Adrenal gland (tissue), 9 donors: ENCODE measurements at regions not wholly inside any gene's neighbourhood (a gene's known extent, or its start where the extent isn't known, plus 50 kb on each side); places are given as distances from the start of the nearest gene placed in this dataset.

Experiments
- DNase-seq, 7 donors: peaks; one replicate each; pipeline ENCODE4 v3.0.0-alpha.2; 2019 to 2020
- H3K27ac ChIP-seq, 5 donors: fragments of 200-600 bp; sonication (generic) in 4 of 5; 1 replicate in 3 of 5; 2 replicates in 2 of 5; pipeline versions ENCODE4 v1.5.1 to v1.8.0; 2016 to 2020; ENCODE audit warnings: mild to moderate bottlenecking in 1 of 5
- H3K27me3 ChIP-seq: fragments of 200-600 bp; 2 replicates; pipeline ENCODE4 v1.8.0; 2021
- H3K36me3 ChIP-seq, 2 donors: fragments of 200-600 bp; replicated peaks in 1 of 2; 1 replicate in 1 of 2; 2 replicates in 1 of 2; pipeline versions ENCODE4 v1.5.1 to v1.8.0; 2018 to 2022
- H3K4me1 ChIP-seq, 2 donors: fragments of 200-600 bp; replicated peaks in 1 of 2; 1 replicate in 1 of 2; 2 replicates in 1 of 2; pipeline versions ENCODE4 v1.5.1 to v1.8.0; 2018 to 2021
- H3K4me3 ChIP-seq, 4 donors: fragments of 200-600 bp; sonication (generic) in 3 of 4; one replicate each; pipeline ENCODE4 v1.5.1; 2016 to 2018
- H3K9me3 ChIP-seq, 3 donors: fragments of 200-600 bp; sonication (generic) in 1 of 3; replicated peaks in 1 of 3; 1 replicate in 2 of 3; 2 replicates in 1 of 3; pipeline versions ENCODE4 v1.5.1 to v1.8.0; 2016 to 2021
- CTCF ChIP-seq, 6 experiments: fragments of 450-650 bp in 4 of 6; fragments of 200-600 bp in 2 of 6; sonication (generic) in 1 of 6; IDR thresholded peaks; 1 replicate in 5 of 6; 2 replicates in 1 of 6; pipeline versions ENCODE4 v1.5.1 to v1.8.0; 2016 to 2021; ENCODE audit warnings: antibody characterized with exemption in 6 of 6, mild to moderate bottlenecking in 2 of 6, moderate library complexity in 1 of 6
- POLR2A ChIP-seq, 2 donors: fragments of 450-650 bp; IDR thresholded peaks; one replicate each; pipeline ENCODE4 v1.6.1; 2017; ENCODE audit warnings: antibody characterized with exemption in 2 of 2, mild to moderate bottlenecking in 2 of 2, moderate library complexity in 1 of 2
- WGBS, 4 donors: extraction: QIAGEN DNeasy Blood & Tissue Kit in 2 of 4; methylation state at CpG; one replicate each; pipeline versions ENCODE4 v1.1.5 to v1.1.7; 2013 to 2017; 5-methylcytosine and 5-hydroxymethylcytosine counted together
- intact Hi-C, 2 donors: fragments of 100-400 bp; cut with DNase I; formaldehyde crosslinking; loops; one replicate each; pipeline versions ENCODE4 v1.14.1 to v1.15.0; 2022 to 2023
- donor health status: healthy with polysubstance abuse.
- donor health status: Bipolar disorder and iron deficiency.
- donor health status: DM: yes; HTN: yes; CAD: no.
- donor health status: DM: no; HTN: no; CAD: no.
- donor health status: DM: no; HTN: no; CAD: no.

GRCh38 chr10:1896153-1896552 lies 158.8 kb upstream of the ADARB2 start:
- no peak overlapping the region for H3K27ac ChIP-seq
- H3K9me3 ChIP-seq: no peaks in the 10 kb centered on the region
- intact Hi-C loops: no loop called here
- no peaks in the 10 kb centered on the region for H3K36me3 ChIP-seq
- 55 to 67% (median 61%) methylated on average over 5 of the region's 5 CpGs for WGBS, 4 donors
- H3K27me3 ChIP-seq: no peaks in the 10 kb centered on the region
- no peak for DNase-seq
- H3K4me3 ChIP-seq: no peak overlapping the region
- no peaks in the 10 kb centered on the region for H3K4me1 ChIP-seq
- TF ChIP-seq POLR2A (IDR thresholded peaks at IDR 0.05): no peak
- no peak for TF ChIP-seq CTCF (IDR thresholded peaks at IDR 0.05)

GRCh38 chr10:1895691-1896090 lies 158.4 kb upstream of the ADARB2 start:
- no peaks in the 10 kb centered on the region for H3K36me3 ChIP-seq
- 76 to 80% (median 77%) methylated on average over 9 of the region's 9 CpGs for WGBS, 4 donors
- TF ChIP-seq CTCF (IDR thresholded peaks at IDR 0.05): no peak
- TF ChIP-seq POLR2A (IDR thresholded peaks at IDR 0.05): no peak
- intact Hi-C loops: no loop called here
- H3K27me3 ChIP-seq: no peaks in the 10 kb centered on the region
- no peak overlapping the region for H3K4me3 ChIP-seq
- DNase-seq: no peak
- H3K4me1 ChIP-seq: no peaks in the 10 kb centered on the region
- H3K27ac ChIP-seq: no peak overlapping the region
- no peaks in the 10 kb centered on the region for H3K9me3 ChIP-seq

- no peaks in the 10 kb centered on the region for H3K36me3 ChIP-seq
- WGBS, 4 donors: 87 to 96% (median 91%) methylated on average over 4 of the region's 4 CpGs
- no peaks in the 10 kb centered on the region for H3K4me1 ChIP-seq
- DNase-seq: no peak
- TF ChIP-seq POLR2A (IDR thresholded peaks at IDR 0.05): no peak
- TF ChIP-seq CTCF (IDR thresholded peaks at IDR 0.05): no peak
- no peaks in the 10 kb centered on the region for H3K27me3 ChIP-seq
- H3K9me3 ChIP-seq: no peaks in the 10 kb centered on the region
- no peak overlapping the region for H3K27ac ChIP-seq
- H3K4me3 ChIP-seq: no peak overlapping the region
- intact Hi-C loops: no loop called here
Observed at GRCh38 chr10:1894912-1895311, 157.6 kb upstream of the ADARB2 start.

- TF ChIP-seq POLR2A (IDR thresholded peaks at IDR 0.05): no peak
- no peak for TF ChIP-seq CTCF (IDR thresholded peaks at IDR 0.05)
- intact Hi-C loops: no loop called here
- 65 to 80% (median 74%) methylated on average over 8 to 9 of the region's 9 CpGs for WGBS, 4 donors
- Histone ChIP-seq H3K27ac (no peak overlapping the region), H3K4me3 (no peak overlapping the region), H3K9me3 (no peaks in the 10 kb centered on the region), H3K4me1 (no peaks in the 10 kb centered on the region), H3K27me3 (no peaks in the 10 kb centered on the region), H3K36me3 (no peaks in the 10 kb centered on the region)
- DNase-seq: no peak
Observed at GRCh38 chr10:1893941-1894340, 156.6 kb upstream of the ADARB2 start.
